IMR-90 (cell line): ENCODE measurements at regions not wholly inside any gene's neighbourhood (a gene's known extent, or its start where the extent isn't known, plus 50 kb on each side); places are given as distances from the start of the nearest gene placed in this dataset.

Experiments used
- BHLHE40 ChIP-seq: fragments of 150-350 bp; IDR thresholded peaks from 2 replicates; pipeline ENCODE4 v1.6.1; 2016; ENCODE audit warnings: mild to moderate bottlenecking, low read depth, low read length
- CEBPB ChIP-seq: IDR thresholded peaks from 2 replicates; pipeline ENCODE4 v1.6.1; 2012; ENCODE audit warnings: low read depth, low read length, improper control_type of control experiment
- CHD1 ChIP-seq: IDR thresholded peaks from 2 replicates; pipeline ENCODE4 v1.6.1; 2012; ENCODE audit warnings: low read depth, low read length, improper control_type of control experiment
- RCOR1 ChIP-seq: IDR thresholded peaks from 2 replicates; pipeline ENCODE4 v1.6.1; 2012; ENCODE audit warnings: mild to moderate bottlenecking, low read length, improper control_type of control experiment; ENCODE audit not compliant: insufficient replicate concordance
- RFX5 ChIP-seq: IDR thresholded peaks from 2 replicates; pipeline ENCODE4 v1.8.0; 2012; ENCODE audit warnings: low read depth, mild to moderate bottlenecking, low read length, moderate library complexity
- SMC3 ChIP-seq: fragments of 150-350 bp; IDR thresholded peaks from 2 replicates; pipeline ENCODE4 v1.6.1; 2016; ENCODE audit warnings: low read depth, mild to moderate bottlenecking, antibody characterized with exemption, low read length, moderate library complexity
- TF ChIP-seq, protein P1 (sequence below): conservative IDR thresholded peaks from 2 replicates; pipeline ENCODE4 v1.5.1; 2012; ENCODE audit warnings: mild to moderate bottlenecking, low read depth, low read length, improper control_type of control experiment
- TF ChIP-seq, protein P2 (sequence below): fragments of 150-350 bp; IDR thresholded peaks from 2 replicates; pipeline ENCODE4 v1.6.1; 2017; ENCODE audit warnings: mild to moderate bottlenecking, antibody characterized with exemption, low read length, low read depth

DNA sequence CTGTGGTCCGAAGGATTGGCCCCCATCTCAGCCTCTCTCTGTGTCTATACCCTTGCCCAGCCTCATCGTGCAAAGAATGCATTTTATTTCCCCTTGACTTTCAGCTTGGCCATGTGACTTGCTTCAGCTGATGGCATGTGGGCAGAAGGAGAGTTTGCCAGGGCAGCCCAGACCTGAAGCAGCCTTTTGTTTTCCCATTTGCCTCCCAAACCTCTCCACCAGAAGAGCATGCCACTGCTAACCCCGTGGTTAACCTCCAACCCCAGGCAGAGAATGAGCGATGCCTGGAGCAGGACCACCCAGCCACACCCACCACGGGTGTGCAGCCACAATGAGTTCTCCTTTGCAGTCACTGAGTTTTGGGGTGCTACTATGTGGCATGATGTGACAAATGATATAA is 136.4 kb downstream of the SETD4 start:
- no peak for TF ChIP-seq RFX5
- TF ChIP-seq, protein P1, sequence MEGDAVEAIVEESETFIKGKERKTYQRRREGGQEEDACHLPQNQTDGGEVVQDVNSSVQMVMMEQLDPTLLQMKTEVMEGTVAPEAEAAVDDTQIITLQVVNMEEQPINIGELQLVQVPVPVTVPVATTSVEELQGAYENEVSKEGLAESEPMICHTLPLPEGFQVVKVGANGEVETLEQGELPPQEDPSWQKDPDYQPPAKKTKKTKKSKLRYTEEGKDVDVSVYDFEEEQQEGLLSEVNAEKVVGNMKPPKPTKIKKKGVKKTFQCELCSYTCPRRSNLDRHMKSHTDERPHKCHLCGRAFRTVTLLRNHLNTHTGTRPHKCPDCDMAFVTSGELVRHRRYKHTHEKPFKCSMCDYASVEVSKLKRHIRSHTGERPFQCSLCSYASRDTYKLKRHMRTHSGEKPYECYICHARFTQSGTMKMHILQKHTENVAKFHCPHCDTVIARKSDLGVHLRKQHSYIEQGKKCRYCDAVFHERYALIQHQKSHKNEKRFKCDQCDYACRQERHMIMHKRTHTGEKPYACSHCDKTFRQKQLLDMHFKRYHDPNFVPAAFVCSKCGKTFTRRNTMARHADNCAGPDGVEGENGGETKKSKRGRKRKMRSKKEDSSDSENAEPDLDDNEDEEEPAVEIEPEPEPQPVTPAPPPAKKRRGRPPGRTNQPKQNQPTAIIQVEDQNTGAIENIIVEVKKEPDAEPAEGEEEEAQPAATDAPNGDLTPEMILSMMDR = no peak
- no peak for TF ChIP-seq SMC3
- no peak for TF ChIP-seq CEBPB
- no peak for TF ChIP-seq BHLHE40
- TF ChIP-seq, protein P2, sequence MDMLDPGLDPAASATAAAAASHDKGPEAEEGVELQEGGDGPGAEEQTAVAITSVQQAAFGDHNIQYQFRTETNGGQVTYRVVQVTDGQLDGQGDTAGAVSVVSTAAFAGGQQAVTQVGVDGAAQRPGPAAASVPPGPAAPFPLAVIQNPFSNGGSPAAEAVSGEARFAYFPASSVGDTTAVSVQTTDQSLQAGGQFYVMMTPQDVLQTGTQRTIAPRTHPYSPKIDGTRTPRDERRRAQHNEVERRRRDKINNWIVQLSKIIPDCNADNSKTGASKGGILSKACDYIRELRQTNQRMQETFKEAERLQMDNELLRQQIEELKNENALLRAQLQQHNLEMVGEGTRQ = no peak
- TF ChIP-seq CHD1 = no peak
- no peak for TF ChIP-seq RCOR1
